ENCODE measurements at regions not wholly inside any gene's neighbourhood (a gene's known extent, or its start where the extent isn't known, plus 50 kb on each side); places are given as distances from the start of the nearest gene placed in this dataset.
"Not testable (repeated sequence)": the region's sequence is repeated elsewhere in the genome, so short reads cannot be mapped to it uniquely, and the experiment has no call there.

DNA sequence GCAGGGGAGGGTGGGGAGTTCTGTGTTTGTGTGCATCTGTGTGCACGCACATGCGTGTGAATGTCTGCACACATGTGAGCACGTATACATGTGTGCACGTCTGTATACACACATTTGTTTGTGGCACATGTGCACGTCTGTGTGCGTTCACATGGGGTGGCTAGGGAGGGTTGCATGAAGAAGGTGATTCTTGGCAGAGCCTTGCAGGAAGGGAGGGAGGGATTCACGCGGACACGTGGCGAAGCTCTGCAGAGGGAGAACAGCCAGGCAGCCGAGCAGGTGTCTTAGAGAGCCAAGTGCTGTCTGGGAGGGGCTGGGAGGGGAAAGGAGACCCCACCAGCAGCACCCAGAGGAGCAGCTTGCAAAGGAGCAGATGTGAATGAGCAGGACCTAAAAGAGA is 372.1 kb downstream of the BRD1 start:
- Mint-ChIP-seq H3K27ac (no peak overlapping the region), H3K4me3 (no peak overlapping the region), H3K9me3 (peaks cover 3 to 4% (median 3%) of the 10 kb centered on the region in 3 donors), H3K4me1 (peaks cover 0 to 1% (median 0%) of the 10 kb centered on the region in 3 donors), H3K36me3 (peaks cover 2% of the 10 kb centered on the region), H3K27me3 (no peaks in the 10 kb centered on the region)

DNA sequence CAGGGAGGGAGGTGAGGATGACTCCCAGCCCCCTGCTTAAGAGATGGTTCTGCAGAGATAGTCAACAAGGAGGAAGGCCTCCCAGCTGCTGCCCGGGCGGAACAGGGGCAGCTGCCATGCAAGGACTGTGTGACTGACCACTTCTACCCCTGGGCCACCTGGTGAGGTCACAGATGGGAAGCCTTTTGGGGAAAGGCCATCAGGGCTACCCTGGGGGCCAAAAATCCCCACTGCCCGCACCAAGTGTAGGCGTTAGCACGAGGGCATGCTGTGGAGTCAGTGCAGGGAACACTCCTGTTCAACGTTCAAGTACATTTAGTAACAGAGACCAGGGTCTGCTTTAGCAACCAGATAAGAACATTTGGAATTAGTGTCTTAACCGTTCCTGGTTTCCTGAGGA is 372.9 kb downstream of the BRD1 start:
- no peak overlapping the region for H3K27ac Mint-ChIP-seq
- no peaks in the 10 kb centered on the region for H3K27me3 Mint-ChIP-seq
- H3K9me3 Mint-ChIP-seq, result peaks cover 3 to 4% (median 3%) of the 10 kb centered on the region in 3 donors
- peaks cover 0 to 1% (median 1%) of the 10 kb centered on the region in 3 donors for H3K4me1 Mint-ChIP-seq
- H3K36me3 Mint-ChIP-seq, result peaks cover 4% of the 10 kb centered on the region
- H3K4me3 Mint-ChIP-seq, result no peak overlapping the region

- no peak overlapping the region for H3K4me3 Mint-ChIP-seq
Observed at GRCh38 chr22:49453771-49454170, 373.9 kb downstream of the BRD1 start.

DNA sequence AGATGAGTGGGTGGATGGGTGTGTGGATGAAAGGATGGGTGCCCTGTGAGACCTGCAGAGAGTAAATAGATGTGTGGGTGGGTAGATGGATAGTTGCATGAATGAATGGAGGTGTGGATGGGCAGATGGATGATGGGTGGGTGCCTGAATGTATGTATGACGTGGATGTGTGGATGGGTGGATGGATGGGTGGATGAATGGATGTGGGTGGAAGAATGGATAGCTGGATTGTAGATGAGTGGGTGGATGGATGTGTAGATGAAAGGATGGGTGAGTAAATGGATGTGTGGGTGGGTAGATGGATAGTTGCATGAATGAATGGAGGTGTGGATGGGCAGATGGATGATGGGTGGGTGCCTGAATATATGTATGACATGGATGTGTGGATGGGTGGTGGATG is 374.7 kb downstream of the BRD1 start:
- H3K9me3 Mint-ChIP-seq, H3K4me1 Mint-ChIP-seq, H3K4me3 Mint-ChIP-seq, H3K27me3 Mint-ChIP-seq, H3K27ac Mint-ChIP-seq, H3K36me3 Mint-ChIP-seq: not testable (repeated sequence)

More at GRCh38 chr22:49453771-49454170, 373.9 kb downstream of the BRD1 start:
- H3K27ac Mint-ChIP-seq, result no peak overlapping the region
- H3K36me3 Mint-ChIP-seq, result peaks cover 4% of the 10 kb centered on the region
- H3K4me1 Mint-ChIP-seq, result peaks cover 0 to 3% (median 1%) of the 10 kb centered on the region in 3 donors
- H3K9me3 Mint-ChIP-seq, result peaks cover 3 to 6% (median 4%) of the 10 kb centered on the region in 3 donors
- H3K27me3 Mint-ChIP-seq, result no peaks in the 10 kb centered on the region

DNA sequence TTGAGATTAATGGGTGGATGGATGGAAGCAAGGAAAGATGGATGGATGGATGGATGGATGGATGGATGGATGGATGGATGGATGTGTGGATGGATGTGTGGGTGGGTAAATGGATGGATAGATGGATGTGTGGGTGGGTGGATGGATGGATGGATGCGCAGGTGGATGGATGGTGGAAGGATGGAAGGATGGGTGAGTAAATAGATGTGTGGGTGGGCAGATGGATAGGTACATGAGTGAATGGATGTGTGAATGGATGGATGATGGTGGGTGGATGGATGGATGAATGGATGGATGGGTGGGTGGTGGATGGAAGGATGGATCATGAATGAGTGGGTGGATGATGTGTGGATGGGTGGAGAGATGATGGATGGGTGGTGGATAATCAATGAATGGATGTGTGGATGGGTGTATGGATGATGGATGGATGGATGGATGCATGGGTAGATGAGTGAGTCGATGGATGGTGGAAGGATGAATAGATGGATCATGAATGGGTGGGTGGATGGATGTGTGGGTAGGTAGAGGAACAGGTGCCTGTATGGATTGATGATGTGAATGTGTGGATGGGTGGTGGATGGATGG is 375.2 kb downstream of the BRD1 start:
- H3K4me3 Mint-ChIP-seq, result no peak overlapping the region
- peaks cover 0 to 3% (median 0%) of the 10 kb centered on the region in 3 donors for H3K9me3 Mint-ChIP-seq
- H3K27ac Mint-ChIP-seq, result no peak overlapping the region
- peaks cover 0 to 3% (median 1%) of the 10 kb centered on the region in 3 donors for H3K4me1 Mint-ChIP-seq
- no peaks in the 10 kb centered on the region for H3K27me3 Mint-ChIP-seq
- peaks cover 4% of the 10 kb centered on the region for H3K36me3 Mint-ChIP-seq

DNA sequence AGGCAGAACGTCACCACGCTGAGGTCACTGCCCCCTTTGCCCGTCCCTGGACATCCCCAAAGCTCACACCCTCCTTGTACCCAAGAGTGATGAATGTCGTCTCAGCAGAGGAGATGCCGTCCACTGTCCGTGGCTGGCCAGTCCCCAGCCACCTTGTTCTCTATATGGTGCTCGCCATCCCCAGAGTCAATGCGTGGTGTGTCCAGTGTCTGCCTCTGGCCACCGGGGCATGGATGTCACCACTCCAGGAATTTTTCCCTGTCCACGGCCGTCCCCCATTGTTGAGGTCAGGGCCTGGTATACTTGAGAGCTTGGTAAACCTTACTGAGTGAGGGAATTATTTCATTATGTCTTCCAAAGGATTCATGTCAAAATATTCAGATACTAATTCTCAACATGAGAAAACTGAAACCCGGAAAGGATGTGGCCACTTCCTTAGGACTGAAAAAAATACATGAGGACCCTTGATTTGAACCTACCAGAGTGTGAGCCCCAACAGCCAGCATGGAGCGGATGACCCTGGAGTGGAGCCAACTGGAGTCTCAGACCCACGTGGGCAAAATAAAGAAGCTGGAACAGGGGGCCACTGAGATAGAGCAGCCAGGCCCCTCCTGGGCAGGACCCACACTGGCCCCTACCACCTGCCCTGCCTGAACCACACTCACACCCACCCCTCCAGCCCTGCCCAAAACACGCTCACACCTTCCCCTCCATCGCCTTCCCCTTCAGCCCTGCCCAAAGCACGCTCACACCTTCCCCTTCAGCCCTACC is 376.4 kb downstream of the BRD1 start:
- peaks cover 0 to 3% (median 0%) of the 10 kb centered on the region in 3 donors for H3K9me3 Mint-ChIP-seq
- peaks cover 0 to 2% (median 1%) of the 10 kb centered on the region in 3 donors for H3K4me1 Mint-ChIP-seq
- H3K27ac Mint-ChIP-seq, result no peak overlapping the region
- no peaks in the 10 kb centered on the region for H3K27me3 Mint-ChIP-seq
- peaks cover 4% of the 10 kb centered on the region for H3K36me3 Mint-ChIP-seq
- H3K4me3 Mint-ChIP-seq, result no peak overlapping the region

GRCh38 chr22:49450498-49450897 is 377.2 kb downstream of the BRD1 start:
- no peak overlapping the region for H3K27ac Mint-ChIP-seq
- peaks cover 0 to 2% (median 1%) of the 10 kb centered on the region in 3 donors for H3K4me1 Mint-ChIP-seq
- H3K36me3 Mint-ChIP-seq, result peaks cover 4% of the 10 kb centered on the region
- no peaks in the 10 kb centered on the region for H3K27me3 Mint-ChIP-seq
- H3K4me3 Mint-ChIP-seq, result peak overlapping the region in 1 of 4 donors; percentile 34
- H3K9me3 Mint-ChIP-seq, result peaks cover 0 to 3% (median 0%) of the 10 kb centered on the region in 3 donors

DNA sequence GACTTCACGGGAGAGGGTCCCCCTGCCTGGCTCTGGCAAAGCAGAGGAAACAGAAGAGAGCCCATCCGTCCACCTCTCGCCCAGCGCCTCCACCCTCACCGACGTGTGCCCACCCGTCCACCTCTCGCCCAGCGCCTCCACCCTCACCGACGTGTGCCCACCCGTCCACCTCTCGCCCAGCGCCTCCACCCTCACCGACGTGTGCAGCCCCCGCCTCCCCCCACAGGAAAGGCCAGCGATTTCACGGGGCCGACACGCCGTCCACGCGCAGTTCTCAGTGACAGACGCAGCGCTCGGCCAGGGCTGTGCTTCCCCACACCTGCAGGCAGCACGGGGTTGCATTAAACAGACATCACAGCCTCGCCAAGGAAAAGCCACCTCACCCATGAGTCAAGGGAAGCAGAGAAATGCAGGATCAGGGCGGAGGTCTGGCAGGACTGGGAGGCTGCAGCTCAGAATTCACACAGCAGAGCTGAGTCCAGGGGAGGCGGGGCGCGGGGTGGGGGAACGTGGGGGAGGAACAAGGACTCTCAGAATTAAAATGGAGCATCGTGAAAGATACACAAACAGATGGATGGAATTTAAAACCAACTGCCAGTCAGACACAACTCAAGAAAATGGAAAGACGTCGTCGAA is 377.7 kb downstream of the BRD1 start:
- Mint-ChIP-seq H3K27ac (no peak overlapping the region), H3K9me3 (peaks cover 0 to 3% (median 0%) of the 10 kb centered on the region in 3 donors), H3K36me3 (peaks cover 4% of the 10 kb centered on the region), H3K4me3 (peak overlapping the region in 1 of 4 donors; percentile 34), H3K4me1 (peaks cover 0 to 2% (median 1%) of the 10 kb centered on the region in 3 donors), H3K27me3 (no peaks in the 10 kb centered on the region)

- peaks cover 4% of the 10 kb centered on the region for H3K36me3 Mint-ChIP-seq
- H3K4me3 Mint-ChIP-seq, result no peak overlapping the region
- peaks cover 1% of the 10 kb centered on the region for H3K27me3 Mint-ChIP-seq
- H3K27ac Mint-ChIP-seq, result no peak overlapping the region
- H3K4me1 Mint-ChIP-seq, result peaks cover 0 to 2% (median 1%) of the 10 kb centered on the region in 3 donors
- peaks cover 0 to 3% (median 0%) of the 10 kb centered on the region in 3 donors for H3K9me3 Mint-ChIP-seq
Observed at GRCh38 chr22:49449377-49449776, 378.3 kb downstream of the BRD1 start.

- peaks cover 4% of the 10 kb centered on the region for H3K36me3 Mint-ChIP-seq
- no peak overlapping the region for H3K27ac Mint-ChIP-seq
- H3K4me1 Mint-ChIP-seq, result peaks cover 0 to 2% (median 1%) of the 10 kb centered on the region in 3 donors
- H3K9me3 Mint-ChIP-seq, result peaks cover 0 to 3% (median 0%) of the 10 kb centered on the region in 3 donors
- no peak overlapping the region for H3K4me3 Mint-ChIP-seq
- H3K27me3 Mint-ChIP-seq, result peaks cover 1% of the 10 kb centered on the region
Observed at GRCh38 chr22:49448526-49448925, 379.1 kb downstream of the BRD1 start.

GRCh38 chr22:49447837-49448236 is 379.8 kb downstream of the BRD1 start:
- Mint-ChIP-seq H3K9me3 (peaks cover 0 to 3% (median 0%) of the 10 kb centered on the region in 3 donors), H3K4me3 (no peak overlapping the region), H3K36me3 (peaks cover 4% of the 10 kb centered on the region), H3K4me1 (peaks cover 0 to 2% (median 1%) of the 10 kb centered on the region in 3 donors), H3K27me3 (peaks cover 1% of the 10 kb centered on the region), H3K27ac (no peak overlapping the region)

- Mint-ChIP-seq H3K4me3 (no peak overlapping the region), H3K4me1 (peaks cover 0 to 2% (median 1%) of the 10 kb centered on the region in 3 donors), H3K27me3 (peaks cover 1% of the 10 kb centered on the region), H3K9me3 (peaks cover 0 to 3% (median 2%) of the 10 kb centered on the region in 3 donors), H3K36me3 (peaks cover 6% of the 10 kb centered on the region), H3K27ac (no peak overlapping the region)
Observed at GRCh38 chr22:49446759-49447710, 380.6 kb downstream of the BRD1 start.

DNA sequence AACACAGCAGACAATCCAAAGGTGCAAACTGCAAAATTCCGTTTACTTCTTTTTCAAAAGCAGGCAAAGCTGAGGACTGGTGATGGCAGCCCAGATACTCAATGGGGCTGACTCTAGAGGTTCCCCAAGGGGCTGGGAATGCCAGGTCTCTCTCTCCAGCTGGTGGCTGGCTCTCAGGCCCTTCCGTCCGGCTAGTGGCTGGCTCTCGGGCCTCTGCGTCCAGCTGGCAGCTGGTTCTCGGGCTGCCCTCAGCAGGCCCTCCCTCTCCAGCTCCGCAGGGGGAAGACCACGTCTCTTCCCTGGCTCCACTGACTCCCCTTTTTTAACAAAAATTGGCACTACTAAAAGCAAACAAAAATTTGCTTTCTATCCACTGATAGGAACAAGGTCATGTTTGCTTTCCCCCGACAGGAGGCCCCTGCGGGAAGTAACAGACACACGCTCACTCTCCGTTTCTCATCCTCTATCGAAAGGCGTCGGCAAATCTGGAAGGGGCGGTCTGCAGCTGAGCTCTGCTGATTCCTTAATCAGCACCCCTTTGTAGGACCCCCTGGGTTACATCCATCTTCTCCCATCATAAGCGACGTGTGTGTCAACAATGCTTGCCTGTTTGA is 381.4 kb downstream of the BRD1 start:
- Mint-ChIP-seq H3K36me3 (peaks cover 6% of the 10 kb centered on the region), H3K9me3 (peaks cover 0 to 3% (median 2%) of the 10 kb centered on the region in 3 donors), H3K4me1 (peaks cover 0 to 2% (median 1%) of the 10 kb centered on the region in 3 donors), H3K27me3 (peaks cover 1% of the 10 kb centered on the region), H3K27ac (no peak overlapping the region), H3K4me3 (no peak overlapping the region)

DNA sequence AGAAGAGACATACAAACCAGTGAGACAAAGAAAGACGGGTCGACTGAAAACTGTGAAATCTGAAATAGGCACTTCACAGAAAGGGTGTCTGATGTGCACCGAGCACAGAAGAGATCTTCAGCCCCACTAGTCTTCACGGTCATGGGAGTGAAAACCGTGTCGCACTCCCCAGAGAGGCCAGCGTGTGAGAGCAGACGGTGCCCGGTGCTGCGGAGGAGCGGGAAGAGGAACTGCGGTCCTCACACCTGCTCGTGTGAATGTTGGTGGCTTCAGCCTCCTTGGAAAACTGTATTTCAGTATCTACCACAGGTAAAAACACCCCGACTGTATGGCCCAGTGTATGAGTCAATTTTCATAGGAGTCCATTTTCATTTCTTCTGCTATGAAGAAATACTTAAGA is 382.9 kb downstream of the BRD1 start:
- peak overlapping the region in 1 of 4 donors; percentile 15 for H3K4me3 Mint-ChIP-seq
- H3K4me1 Mint-ChIP-seq, result peaks cover 0 to 2% (median 0%) of the 10 kb centered on the region in 3 donors
- H3K27ac Mint-ChIP-seq, result no peak overlapping the region
- peaks cover 1% of the 10 kb centered on the region for H3K27me3 Mint-ChIP-seq
- H3K9me3 Mint-ChIP-seq, result peaks cover 0 to 3% (median 2%) of the 10 kb centered on the region in 3 donors
- H3K36me3 Mint-ChIP-seq, result peaks cover 9% of the 10 kb centered on the region
